ENCODE measurements at regions not wholly inside any gene's neighbourhood (a gene's known extent, or its start where the extent isn't known, plus 50 kb on each side); places are given as distances from the start of the nearest gene placed in this dataset.

DNA sequence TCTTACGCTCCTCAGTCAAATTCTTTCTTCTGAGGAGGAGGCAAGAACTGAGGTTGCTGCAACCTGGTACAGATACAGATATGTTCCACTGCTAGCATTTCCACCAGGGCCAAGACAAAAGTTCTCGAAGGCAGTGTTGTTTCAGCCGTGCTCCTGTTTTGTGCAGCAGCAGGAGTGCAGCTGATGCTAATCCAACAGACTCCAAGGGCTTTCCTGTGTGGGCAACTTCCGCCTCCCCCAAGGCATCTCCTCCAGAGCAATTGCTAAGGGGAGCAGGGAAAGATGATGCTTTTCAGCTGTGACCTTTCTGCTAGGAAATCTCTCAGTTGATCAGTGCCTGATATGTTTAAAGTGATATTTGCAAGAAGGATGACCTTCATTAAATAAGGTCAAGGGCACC lies 52.6 kb upstream of the DAPL1 start:
- no peak for TF ChIP-seq POLR2AphosphoS5 (IDR thresholded peaks at IDR 0.05; ENCODE audit: low read depth, low read length)
- TF ChIP-seq, protein P1, sequence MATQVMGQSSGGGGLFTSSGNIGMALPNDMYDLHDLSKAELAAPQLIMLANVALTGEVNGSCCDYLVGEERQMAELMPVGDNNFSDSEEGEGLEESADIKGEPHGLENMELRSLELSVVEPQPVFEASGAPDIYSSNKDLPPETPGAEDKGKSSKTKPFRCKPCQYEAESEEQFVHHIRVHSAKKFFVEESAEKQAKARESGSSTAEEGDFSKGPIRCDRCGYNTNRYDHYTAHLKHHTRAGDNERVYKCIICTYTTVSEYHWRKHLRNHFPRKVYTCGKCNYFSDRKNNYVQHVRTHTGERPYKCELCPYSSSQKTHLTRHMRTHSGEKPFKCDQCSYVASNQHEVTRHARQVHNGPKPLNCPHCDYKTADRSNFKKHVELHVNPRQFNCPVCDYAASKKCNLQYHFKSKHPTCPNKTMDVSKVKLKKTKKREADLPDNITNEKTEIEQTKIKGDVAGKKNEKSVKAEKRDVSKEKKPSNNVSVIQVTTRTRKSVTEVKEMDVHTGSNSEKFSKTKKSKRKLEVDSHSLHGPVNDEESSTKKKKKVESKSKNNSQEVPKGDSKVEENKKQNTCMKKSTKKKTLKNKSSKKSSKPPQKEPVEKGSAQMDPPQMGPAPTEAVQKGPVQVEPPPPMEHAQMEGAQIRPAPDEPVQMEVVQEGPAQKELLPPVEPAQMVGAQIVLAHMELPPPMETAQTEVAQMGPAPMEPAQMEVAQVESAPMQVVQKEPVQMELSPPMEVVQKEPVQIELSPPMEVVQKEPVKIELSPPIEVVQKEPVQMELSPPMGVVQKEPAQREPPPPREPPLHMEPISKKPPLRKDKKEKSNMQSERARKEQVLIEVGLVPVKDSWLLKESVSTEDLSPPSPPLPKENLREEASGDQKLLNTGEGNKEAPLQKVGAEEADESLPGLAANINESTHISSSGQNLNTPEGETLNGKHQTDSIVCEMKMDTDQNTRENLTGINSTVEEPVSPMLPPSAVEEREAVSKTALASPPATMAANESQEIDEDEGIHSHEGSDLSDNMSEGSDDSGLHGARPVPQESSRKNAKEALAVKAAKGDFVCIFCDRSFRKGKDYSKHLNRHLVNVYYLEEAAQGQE (IDR thresholded peaks at IDR 0.05; ENCODE audit: insufficient read depth in 1 of 2, low read depth in 2 of 2, low read length in 2 of 2) = no peak
- TF ChIP-seq SIN3A (IDR thresholded peaks at IDR 0.05; ENCODE audit: borderline replicate concordance, insufficient read depth, low read length) = no peak
